Neutrophil (primary cell): ENCODE measurements at regions not wholly inside any gene's neighbourhood (a gene's known extent, or its start where the extent isn't known, plus 50 kb on each side); places are given as distances from the start of the nearest gene placed in this dataset.

ENCODE experiments used
- H3K27ac ChIP-seq: fragments of 200-600 bp; sonication (generic); 2 replicates; pipeline ENCODE4 v1.5.1; 2016; ENCODE audit warnings: mild to moderate bottlenecking, moderate library complexity
- H3K27me3 ChIP-seq: fragments of 200-600 bp; sonication (generic); 2 replicates; pipeline ENCODE4 v1.6.0; 2016; ENCODE audit warnings: mild to moderate bottlenecking
- H3K36me3 ChIP-seq: fragments of 200-600 bp; sonication (generic); 2 replicates; pipeline ENCODE4 v1.5.1; 2017
- H3K4me1 ChIP-seq, 2 experiments: fragments of 200-600 bp in 1 of 2; sonication (generic) in 1 of 2; 1 replicate in 1 of 2; 2 replicates in 1 of 2; pipeline versions ENCODE4 v1.5.1 to v1.6.1; 2013 to 2016; ENCODE audit warnings: low read depth in 1 of 2, low read length in 1 of 2, mild to moderate bottlenecking in 1 of 2, moderate library complexity in 1 of 2; ENCODE audit not compliant: control insufficient read depth in 1 of 2, insufficient read depth in 1 of 2
- H3K4me3 ChIP-seq, 2 experiments: fragments of 200-600 bp in 1 of 2; sonication (generic) in 1 of 2; 1 replicate in 1 of 2; 2 replicates in 1 of 2; pipeline ENCODE4 v1.5.1; 2013 to 2016; ENCODE audit warnings: low read depth in 1 of 2, low read length in 1 of 2, mild to moderate bottlenecking in 1 of 2, moderate library complexity in 1 of 2
- H3K9me3 ChIP-seq: fragments of 200-600 bp; sonication (generic); 2 replicates; pipeline ENCODE4 v1.5.1; 2016
- CTCF ChIP-seq: fragments of 200-600 bp; sonication (generic); IDR thresholded peaks from 2 replicates; pipeline ENCODE4 v1.5.1; 2016; ENCODE audit warnings: antibody characterized with exemption

GRCh38 chr6:15966000-15966520, 162.8 kb upstream of the MYLIP start:
- Histone ChIP-seq H3K9me3 (no peaks in the 10 kb centered on the region), H3K4me1 (no peaks in the 10 kb centered on the region), H3K27ac (no peak overlapping the region), H3K4me3 (no peak overlapping the region), H3K36me3 (no peaks in the 10 kb centered on the region), H3K27me3 (no peaks in the 10 kb centered on the region)
- TF ChIP-seq CTCF, result no peak

- no peaks in the 10 kb centered on the region for H3K9me3 ChIP-seq
- no peak for TF ChIP-seq CTCF
- no peaks in the 10 kb centered on the region for H3K4me1 ChIP-seq
- H3K36me3 ChIP-seq, result no peaks in the 10 kb centered on the region
- H3K27ac ChIP-seq, result no peak overlapping the region
- no peak overlapping the region for H3K4me3 ChIP-seq
- no peaks in the 10 kb centered on the region for H3K27me3 ChIP-seq
Measured at GRCh38 chr6:15962449-15962764, 166.5 kb upstream of the MYLIP start.

GRCh38 chr6:15961635-15962448, 167.0 kb upstream of the MYLIP start:
- Histone ChIP-seq H3K4me3 (no peak overlapping the region), H3K36me3 (no peaks in the 10 kb centered on the region), H3K27ac (no peak overlapping the region), H3K9me3 (no peaks in the 10 kb centered on the region), H3K27me3 (no peaks in the 10 kb centered on the region), H3K4me1 (no peaks in the 10 kb centered on the region)
- no peak for TF ChIP-seq CTCF

- TF ChIP-seq CTCF, result no peak
- no peak overlapping the region for H3K27ac ChIP-seq
- H3K4me1 ChIP-seq, result no peaks in the 10 kb centered on the region
- H3K9me3 ChIP-seq, result no peaks in the 10 kb centered on the region
- no peaks in the 10 kb centered on the region for H3K36me3 ChIP-seq
- no peaks in the 10 kb centered on the region for H3K27me3 ChIP-seq
- H3K4me3 ChIP-seq, result no peak overlapping the region
Measured at GRCh38 chr6:15960740-15961634, 167.9 kb upstream of the MYLIP start.

GRCh38 chr6:15957655-15958169, 171.2 kb upstream of the MYLIP start:
- Histone ChIP-seq H3K27me3 (no peaks in the 10 kb centered on the region), H3K36me3 (no peaks in the 10 kb centered on the region), H3K4me3 (no peak overlapping the region), H3K27ac (no peak overlapping the region), H3K9me3 (no peaks in the 10 kb centered on the region), H3K4me1 (no peaks in the 10 kb centered on the region)
- no peak for TF ChIP-seq CTCF
